Adrenal gland (tissue), 5 donors: ENCODE measurements at regions not wholly inside any gene's neighbourhood (a gene's known extent, or its start where the extent isn't known, plus 50 kb on each side); places are given as distances from the start of the nearest gene placed in this dataset.

Source experiments
- POLR2A ChIP-seq, 2 donors: fragments of 450-650 bp; IDR thresholded peaks; one replicate each; pipeline ENCODE4 v1.6.1; 2017; ENCODE audit warnings: antibody characterized with exemption in 2 of 2, mild to moderate bottlenecking in 2 of 2, moderate library complexity in 1 of 2
- TF ChIP-seq, protein P1 (sequence below), 6 experiments: fragments of 450-650 bp in 4 of 6; fragments of 200-600 bp in 2 of 6; sonication (generic) in 1 of 6; IDR thresholded peaks; 1 replicate in 5 of 6; 2 replicates in 1 of 6; pipeline versions ENCODE4 v1.5.1 to v1.8.0; 2016 to 2021; ENCODE audit warnings: antibody characterized with exemption in 6 of 6, mild to moderate bottlenecking in 2 of 6, moderate library complexity in 1 of 6
- donor health status: DM: no; HTN: no; CAD: no.

DNA sequence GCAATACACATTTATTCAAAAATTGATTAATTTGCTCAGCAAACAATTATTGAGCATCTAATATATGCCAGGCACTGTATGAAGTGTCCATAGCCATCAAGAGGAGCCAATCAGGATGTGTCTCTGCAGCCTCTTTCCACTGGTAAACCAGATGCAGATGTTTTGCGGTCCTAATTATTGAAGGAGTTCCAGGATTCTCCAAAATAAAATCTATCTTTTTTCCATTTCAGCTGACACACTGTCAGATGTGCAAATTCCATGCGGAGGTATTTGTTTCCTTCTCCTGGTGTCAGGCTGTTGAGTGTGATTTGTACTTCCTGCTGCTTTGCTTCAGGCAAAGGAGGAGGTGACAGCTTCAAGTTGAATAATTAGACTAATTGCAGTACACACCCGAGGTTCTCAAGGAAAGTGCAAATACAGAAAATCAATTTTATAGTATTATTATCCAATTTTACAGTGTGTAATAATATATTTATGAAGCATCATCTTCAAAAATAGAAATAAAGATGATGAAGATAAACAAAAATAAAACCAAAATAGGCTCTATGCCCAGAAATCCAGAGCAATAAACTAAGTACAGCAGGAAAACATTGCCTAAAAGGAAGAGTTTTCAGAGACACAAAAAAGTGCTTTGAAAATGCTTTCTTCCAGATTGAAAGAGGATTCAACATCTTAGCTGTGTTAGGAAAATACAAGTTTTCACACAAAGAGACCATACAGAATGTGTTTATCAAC, 1352.9 kb upstream of the CHAC2 start:
- TF ChIP-seq, protein P1, sequence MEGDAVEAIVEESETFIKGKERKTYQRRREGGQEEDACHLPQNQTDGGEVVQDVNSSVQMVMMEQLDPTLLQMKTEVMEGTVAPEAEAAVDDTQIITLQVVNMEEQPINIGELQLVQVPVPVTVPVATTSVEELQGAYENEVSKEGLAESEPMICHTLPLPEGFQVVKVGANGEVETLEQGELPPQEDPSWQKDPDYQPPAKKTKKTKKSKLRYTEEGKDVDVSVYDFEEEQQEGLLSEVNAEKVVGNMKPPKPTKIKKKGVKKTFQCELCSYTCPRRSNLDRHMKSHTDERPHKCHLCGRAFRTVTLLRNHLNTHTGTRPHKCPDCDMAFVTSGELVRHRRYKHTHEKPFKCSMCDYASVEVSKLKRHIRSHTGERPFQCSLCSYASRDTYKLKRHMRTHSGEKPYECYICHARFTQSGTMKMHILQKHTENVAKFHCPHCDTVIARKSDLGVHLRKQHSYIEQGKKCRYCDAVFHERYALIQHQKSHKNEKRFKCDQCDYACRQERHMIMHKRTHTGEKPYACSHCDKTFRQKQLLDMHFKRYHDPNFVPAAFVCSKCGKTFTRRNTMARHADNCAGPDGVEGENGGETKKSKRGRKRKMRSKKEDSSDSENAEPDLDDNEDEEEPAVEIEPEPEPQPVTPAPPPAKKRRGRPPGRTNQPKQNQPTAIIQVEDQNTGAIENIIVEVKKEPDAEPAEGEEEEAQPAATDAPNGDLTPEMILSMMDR (IDR thresholded peaks at IDR 0.05) = no peak
- TF ChIP-seq POLR2A (IDR thresholded peaks at IDR 0.05) = no peak
